Caco-2 (cell line): ENCODE measurements at regions not wholly inside any gene's neighbourhood (a gene's known extent, or its start where the extent isn't known, plus 50 kb on each side); places are given as distances from the start of the nearest gene placed in this dataset.

ENCODE experiments used
- BruUV-seq: library from RNA; stranded (reverse); fragments of 400-500 nt; replicated peaks from 2 replicates; lab custom pipeline; 2021; lab: Mats Ljungman, UMichigan
- CTCF ChIA-PET: fragments of 300-600 bp; sonication (Branson Sonifier 250); formaldehyde crosslinking; loops from one replicate; lab custom pipeline; 2022; ENCODE audit warnings: antibody characterized with exemption; lab: Charles Lee
- POLR2A ChIA-PET: fragments of 300-600 bp; sonication (Branson Sonifier 250); formaldehyde crosslinking; loops from one replicate; lab custom pipeline; 2022; ENCODE audit warnings: antibody characterized with exemption; lab: Charles Lee
- DNase-seq, 2 experiments: peaks; one replicate each; pipeline versions ENCODE4 v3.0.0 to v3.0.0-alpha.2; 2020 to 2022
- H3K27me3 ChIP-seq: replicated peaks from 2 replicates; pipeline ENCODE4 v1.6.0; 2011; ENCODE audit warnings: low read length; ENCODE audit not compliant: control insufficient read depth, insufficient read depth
- H3K36me3 ChIP-seq: 2 replicates; pipeline ENCODE4 v1.5.1; 2011; ENCODE audit warnings: low read length; ENCODE audit not compliant: control insufficient read depth, insufficient read depth
- H3K4me1 ChIP-seq: fragments of 250-450 bp; sonication (Bioruptor Pico); 2 replicates; pipeline ENCODE4 v1.5.1; 2020; ENCODE audit warnings: mild to moderate bottlenecking
- H3K4me3 ChIP-seq: 2 replicates; pipeline ENCODE4 v1.5.1; 2011; ENCODE audit warnings: low read depth, mild to moderate bottlenecking, control low read depth, low read length
- H3K9me3 ChIP-seq: fragments of 250-450 bp; sonication (Bioruptor Pico); 2 replicates; pipeline ENCODE4 v1.5.1; 2020; ENCODE audit warnings: mild to moderate bottlenecking, moderate library complexity
- H3K27ac Mint-ChIP-seq: one replicate; pipeline ENCODE4 v1.8.0; 2022; ENCODE audit warnings: mixed read lengths; ENCODE audit not compliant: unreplicated experiment
- H3K27me3 Mint-ChIP-seq: one replicate; pipeline ENCODE4 v1.8.0; 2022; ENCODE audit warnings: mixed read lengths; ENCODE audit not compliant: insufficient read depth, unreplicated experiment
- H3K36me3 Mint-ChIP-seq: one replicate; pipeline ENCODE4 v1.8.0; 2022; ENCODE audit warnings: mild to moderate bottlenecking, mixed read lengths; ENCODE audit not compliant: insufficient read depth, unreplicated experiment
- H3K4me1 Mint-ChIP-seq: one replicate; pipeline ENCODE4 v1.8.0; 2022; ENCODE audit warnings: low read depth, mixed read lengths; ENCODE audit not compliant: unreplicated experiment
- H3K4me3 Mint-ChIP-seq: one replicate; pipeline ENCODE4 v1.8.0; 2022; ENCODE audit warnings: mild to moderate bottlenecking, moderate library complexity, mixed read lengths; ENCODE audit not compliant: unreplicated experiment
- H3K9me3 Mint-ChIP-seq: one replicate; pipeline ENCODE4 v1.8.0; 2022; ENCODE audit warnings: mixed read lengths; ENCODE audit not compliant: unreplicated experiment
- CTCF ChIP-seq, 2 experiments: fragments of 200-600 bp in 1 of 2; IDR thresholded peaks; 1 replicate in 1 of 2; 2 replicates in 1 of 2; pipeline versions ENCODE4 v1.5.1 to v1.8.0; 2011 to 2022; ENCODE audit warnings: antibody characterized with exemption in 1 of 2, control low read depth in 1 of 2, inconsistent platforms in 1 of 2, low read depth in 1 of 2, low read length in 1 of 2, mild to moderate bottlenecking in 1 of 2, moderate library complexity in 1 of 2; ENCODE audit not compliant: insufficient read depth in 1 of 2, severe bottlenecking in 1 of 2, unreplicated experiment in 1 of 2
- intact Hi-C: fragments of 100-400 bp; cut with micrococcal nuclease; formaldehyde crosslinking; loops from one replicate; pipeline ENCODE4 v1.10.0; 2022; ENCODE audit not compliant: unreplicated experiment

GRCh38 chr10:78780551-78780961 is 288.2 kb upstream of the ZMIZ1 start:
- no peak overlapping the region for H3K4me3 Mint-ChIP-seq
- H3K27me3 Mint-ChIP-seq, result no peaks in the 10 kb centered on the region
- Histone ChIP-seq H3K9me3 (no peaks in the 10 kb centered on the region), H3K36me3 (no peaks in the 10 kb centered on the region), H3K27me3 (no peaks in the 10 kb centered on the region), H3K4me3 (no peak overlapping the region), H3K4me1 (peaks cover 17% of the 10 kb centered on the region)
- H3K36me3 Mint-ChIP-seq, result no peaks in the 10 kb centered on the region
- no TSS peak for BruUV-seq
- H3K9me3 Mint-ChIP-seq, result peaks cover 9% of the 10 kb centered on the region
- CTCF ChIA-PET, result no interaction called here
- intact Hi-C loops, result no loop called here
- DNase-seq, result no peak
- POLR2A ChIA-PET, result no interaction called here
- no peak for TF ChIP-seq CTCF (IDR thresholded peaks at IDR 0.05; ENCODE audit: insufficient read depth in 1 of 2, low read depth in 1 of 2, low read length in 1 of 2, severe bottlenecking in 1 of 2, unreplicated experiment in 1 of 2)
- H3K27ac Mint-ChIP-seq, result no peak overlapping the region
- peaks cover 7% of the 10 kb centered on the region for H3K4me1 Mint-ChIP-seq

GRCh38 chr10:78781251-78781913 is 287.4 kb upstream of the ZMIZ1 start:
- BruUV-seq, result no TSS peak
- peaks cover 3% of the 10 kb centered on the region for H3K4me1 Mint-ChIP-seq
- CTCF ChIA-PET, result no interaction called here
- peak in 1 of 2 experiments; percentile 20 for DNase-seq
- Histone ChIP-seq H3K27me3 (no peaks in the 10 kb centered on the region), H3K4me1 (peaks cover 17% of the 10 kb centered on the region), H3K36me3 (no peaks in the 10 kb centered on the region), H3K4me3 (no peak overlapping the region), H3K9me3 (no peaks in the 10 kb centered on the region)
- TF ChIP-seq CTCF (IDR thresholded peaks at IDR 0.05; ENCODE audit: insufficient read depth in 1 of 2, low read depth in 1 of 2, low read length in 1 of 2, severe bottlenecking in 1 of 2, unreplicated experiment in 1 of 2), result no peak
- POLR2A ChIA-PET, result no interaction called here
- H3K27me3 Mint-ChIP-seq, result no peaks in the 10 kb centered on the region
- H3K9me3 Mint-ChIP-seq, result peaks cover 9% of the 10 kb centered on the region
- no peaks in the 10 kb centered on the region for H3K36me3 Mint-ChIP-seq
- intact Hi-C loops, result no loop called here
- no peak overlapping the region for H3K27ac Mint-ChIP-seq
- no peak overlapping the region for H3K4me3 Mint-ChIP-seq

GRCh38 chr10:78781991-78782390 is 286.8 kb upstream of the ZMIZ1 start:
- DNase-seq, result no peak
- no peaks in the 10 kb centered on the region for H3K36me3 Mint-ChIP-seq
- peaks cover 9% of the 10 kb centered on the region for H3K9me3 Mint-ChIP-seq
- no peaks in the 10 kb centered on the region for H3K27me3 ChIP-seq
- H3K4me1 ChIP-seq, result peaks cover 17% of the 10 kb centered on the region
- H3K4me3 Mint-ChIP-seq, result no peak overlapping the region
- intact Hi-C loops, result no loop called here
- no peak for TF ChIP-seq CTCF (IDR thresholded peaks at IDR 0.05; ENCODE audit: insufficient read depth in 1 of 2, low read depth in 1 of 2, low read length in 1 of 2, severe bottlenecking in 1 of 2, unreplicated experiment in 1 of 2)
- no peaks in the 10 kb centered on the region for H3K4me1 Mint-ChIP-seq
- no peaks in the 10 kb centered on the region for H3K9me3 ChIP-seq
- H3K27ac Mint-ChIP-seq, result no peak overlapping the region
- no TSS peak for BruUV-seq
- no peaks in the 10 kb centered on the region for H3K36me3 ChIP-seq
- ChIA-PET CTCF (no interaction called here), POLR2A (no interaction called here)
- H3K27me3 Mint-ChIP-seq, result no peaks in the 10 kb centered on the region
- H3K4me3 ChIP-seq, result no peak overlapping the region
